HUES6 (cell line): ENCODE measurements at regions not wholly inside any gene's neighbourhood (a gene's known extent, or its start where the extent isn't known, plus 50 kb on each side); places are given as distances from the start of the nearest gene placed in this dataset.

Experiments
- H3K27ac ChIP-seq: 2 replicates; pipeline ENCODE4 v1.7.0; 2013; ENCODE audit warnings: low read depth, mild to moderate bottlenecking, low read length, inconsistent platforms
- H3K27me3 ChIP-seq: 2 replicates; pipeline ENCODE4 v1.6.1; 2013; ENCODE audit warnings: low read length; ENCODE audit not compliant: control insufficient read depth, insufficient read depth
- H3K36me3 ChIP-seq: 2 replicates; pipeline ENCODE4 v1.6.1; 2013; ENCODE audit warnings: low read length; ENCODE audit not compliant: control insufficient read depth, insufficient read depth
- H3K4me1 ChIP-seq: 2 replicates; pipeline ENCODE4 v1.6.1; 2013; ENCODE audit warnings: low read length; ENCODE audit not compliant: control insufficient read depth, insufficient read depth
- H3K4me3 ChIP-seq: 2 replicates; pipeline ENCODE4 v1.5.1; 2013; ENCODE audit warnings: low read depth, low read length
- H3K9ac ChIP-seq: one replicate; pipeline ENCODE4 v1.6.1; 2013; ENCODE audit warnings: mild to moderate bottlenecking, low read length
- H3K9me3 ChIP-seq: 2 replicates; pipeline ENCODE4 v1.6.1; 2013; ENCODE audit warnings: low read depth, low read length; ENCODE audit not compliant: control insufficient read depth, insufficient read depth

- no peak overlapping the region for H3K9ac ChIP-seq
- H3K4me1 ChIP-seq: no peaks in the 10 kb centered on the region
- H3K36me3 ChIP-seq: no peaks in the 10 kb centered on the region
- no peak overlapping the region for H3K4me3 ChIP-seq
- no peaks in the 10 kb centered on the region for H3K9me3 ChIP-seq
- no peaks in the 10 kb centered on the region for H3K27me3 ChIP-seq
- H3K27ac ChIP-seq: no peak overlapping the region
Measured at GRCh38 chr13:109384491-109385241, 401.7 kb downstream of the IRS2 start.

- H3K9ac ChIP-seq: no peak overlapping the region
- no peaks in the 10 kb centered on the region for H3K9me3 ChIP-seq
- no peaks in the 10 kb centered on the region for H3K27me3 ChIP-seq
- H3K27ac ChIP-seq: no peak overlapping the region
- no peaks in the 10 kb centered on the region for H3K4me1 ChIP-seq
- no peaks in the 10 kb centered on the region for H3K36me3 ChIP-seq
- H3K4me3 ChIP-seq: no peak overlapping the region
Measured at GRCh38 chr13:109383683-109384082, 402.7 kb downstream of the IRS2 start.

GRCh38 chr13:109381546-109382180, 404.7 kb downstream of the IRS2 start:
- no peak overlapping the region for H3K27ac ChIP-seq

GRCh38 chr13:109380457-109380856, 405.9 kb downstream of the IRS2 start:
- Histone ChIP-seq H3K9ac (no peak overlapping the region), H3K9me3 (no peaks in the 10 kb centered on the region), H3K4me1 (no peaks in the 10 kb centered on the region), H3K36me3 (no peaks in the 10 kb centered on the region), H3K27ac (no peak overlapping the region), H3K4me3 (no peak overlapping the region), H3K27me3 (no peaks in the 10 kb centered on the region)

More at GRCh38 chr13:109381546-109382180, 404.7 kb downstream of the IRS2 start:
- H3K36me3 ChIP-seq: no peaks in the 10 kb centered on the region
- no peaks in the 10 kb centered on the region for H3K4me1 ChIP-seq
- H3K27me3 ChIP-seq: no peaks in the 10 kb centered on the region
- no peak overlapping the region for H3K4me3 ChIP-seq
- H3K9ac ChIP-seq: no peak overlapping the region
- no peaks in the 10 kb centered on the region for H3K9me3 ChIP-seq

GRCh38 chr13:109379930-109380329, 406.5 kb downstream of the IRS2 start:
- Histone ChIP-seq H3K27ac (no peak overlapping the region), H3K4me1 (no peaks in the 10 kb centered on the region), H3K36me3 (no peaks in the 10 kb centered on the region), H3K9me3 (no peaks in the 10 kb centered on the region), H3K27me3 (no peaks in the 10 kb centered on the region), H3K4me3 (no peak overlapping the region), H3K9ac (no peak overlapping the region)

- H3K9me3 ChIP-seq: no peaks in the 10 kb centered on the region
- no peak overlapping the region for H3K9ac ChIP-seq
- no peaks in the 10 kb centered on the region for H3K4me1 ChIP-seq
- no peaks in the 10 kb centered on the region for H3K27me3 ChIP-seq
- H3K4me3 ChIP-seq: no peak overlapping the region
- H3K36me3 ChIP-seq: no peaks in the 10 kb centered on the region
- H3K27ac ChIP-seq: no peak overlapping the region
Measured at GRCh38 chr13:109376936-109377335, 409.4 kb downstream of the IRS2 start.

- no peaks in the 10 kb centered on the region for H3K9me3 ChIP-seq
- no peaks in the 10 kb centered on the region for H3K4me1 ChIP-seq
- H3K27me3 ChIP-seq: no peaks in the 10 kb centered on the region
- no peak overlapping the region for H3K9ac ChIP-seq
- no peak overlapping the region for H3K4me3 ChIP-seq
- H3K27ac ChIP-seq: no peak overlapping the region
- no peaks in the 10 kb centered on the region for H3K36me3 ChIP-seq
Measured at GRCh38 chr13:109374609-109375200, 411.7 kb downstream of the IRS2 start.

GRCh38 chr13:109372666-109373065, 413.7 kb downstream of the IRS2 start:
- no peak overlapping the region for H3K27ac ChIP-seq
- no peaks in the 10 kb centered on the region for H3K4me1 ChIP-seq
- no peak overlapping the region for H3K9ac ChIP-seq
- no peaks in the 10 kb centered on the region for H3K27me3 ChIP-seq
- no peaks in the 10 kb centered on the region for H3K36me3 ChIP-seq
- H3K9me3 ChIP-seq: no peaks in the 10 kb centered on the region
- H3K4me3 ChIP-seq: no peak overlapping the region

GRCh38 chr13:109371066-109371465, 415.3 kb downstream of the IRS2 start:
- no peak overlapping the region for H3K27ac ChIP-seq

GRCh38 chr13:109370496-109370895, 415.9 kb downstream of the IRS2 start:
- Histone ChIP-seq H3K4me1 (no peaks in the 10 kb centered on the region), H3K27ac (no peak overlapping the region), H3K36me3 (no peaks in the 10 kb centered on the region), H3K4me3 (no peak overlapping the region), H3K27me3 (no peaks in the 10 kb centered on the region), H3K9ac (no peak overlapping the region), H3K9me3 (peaks cover 5% of the 10 kb centered on the region; the same call in 1 of the 2 replicates)

More at GRCh38 chr13:109371066-109371465, 415.3 kb downstream of the IRS2 start:
- Histone ChIP-seq H3K4me1 (no peaks in the 10 kb centered on the region), H3K4me3 (no peak overlapping the region), H3K36me3 (no peaks in the 10 kb centered on the region), H3K9me3 (no peaks in the 10 kb centered on the region), H3K27me3 (no peaks in the 10 kb centered on the region), H3K9ac (no peak overlapping the region)

GRCh38 chr13:109369353-109370052, 416.9 kb downstream of the IRS2 start:
- Histone ChIP-seq H3K9me3 (peaks cover 8% of the 10 kb centered on the region; the same call in 1 of the 2 replicates), H3K9ac (no peak overlapping the region), H3K4me3 (no peak overlapping the region)

More at GRCh38 chr13:109369353-109370052, 416.9 kb downstream of the IRS2 start:
- Histone ChIP-seq H3K4me1 (no peaks in the 10 kb centered on the region), H3K27me3 (no peaks in the 10 kb centered on the region), H3K27ac (no peak overlapping the region), H3K36me3 (no peaks in the 10 kb centered on the region)
